Aorta (tissue), 5 donors: ENCODE measurements at regions not wholly inside any gene's neighbourhood (a gene's known extent, or its start where the extent isn't known, plus 50 kb on each side); places are given as distances from the start of the nearest gene placed in this dataset.

Source experiments
- ATAC-seq: fragments of 200-7000 bp; cut with Tn5 transposase; one replicate; pipeline ENCODE4 v1.9.1; 2022; ENCODE audit warnings: moderate library complexity; ENCODE audit not compliant: low FRiP score
- DNase-seq, 2 donors: peaks; one replicate each; pipeline ENCODE4 v3.0.0-alpha.2; 2020
- H3K27ac ChIP-seq, 2 donors: one replicate each; pipeline ENCODE4 v1.5.1; 2013; ENCODE audit warnings: low read length in 2 of 2, mild to moderate bottlenecking in 2 of 2, moderate library complexity in 2 of 2, control low read depth in 1 of 2, inconsistent platforms in 1 of 2, low read depth in 1 of 2
- H3K27me3 ChIP-seq, 2 donors: one replicate each; pipeline ENCODE4 v1.6.1; 2013; ENCODE audit warnings: control low read depth in 1 of 2, low read length in 1 of 2, mild to moderate bottlenecking in 1 of 2, moderate library complexity in 1 of 2; ENCODE audit not compliant: insufficient read depth in 2 of 2, control insufficient read depth in 1 of 2
- H3K36me3 ChIP-seq, 2 donors: one replicate each; pipeline ENCODE4 v1.6.1; 2013; ENCODE audit warnings: control low read depth in 1 of 2, low read length in 1 of 2, mild to moderate bottlenecking in 1 of 2; ENCODE audit not compliant: insufficient read depth in 2 of 2, control insufficient read depth in 1 of 2
- H3K4me1 ChIP-seq, 2 donors: one replicate each; pipeline ENCODE4 v1.6.1; 2013; ENCODE audit warnings: low read length in 2 of 2, control low read depth in 1 of 2, mild to moderate bottlenecking in 1 of 2, moderate library complexity in 1 of 2; ENCODE audit not compliant: insufficient read depth in 2 of 2, control insufficient read depth in 1 of 2
- H3K4me3 ChIP-seq, 2 donors: one replicate each; pipeline ENCODE4 v1.5.1; 2013; ENCODE audit warnings: low read length in 2 of 2, control low read depth in 1 of 2, mild to moderate bottlenecking in 1 of 2
- H3K9me3 ChIP-seq: one replicate; pipeline ENCODE4 v1.6.1; 2013; ENCODE audit warnings: mild to moderate bottlenecking, low read length; ENCODE audit not compliant: control insufficient read depth
- WGBS, 2 donors: extraction: QIAGEN DNeasy Blood & Tissue Kit; methylation state at CpG; one replicate each; pipeline ENCODE4 v1.1.7; 2013; 5-methylcytosine and 5-hydroxymethylcytosine counted together
- intact Hi-C, 2 donors: fragments of 100-400 bp; cut with DNase I; formaldehyde crosslinking; loops; one replicate each; pipeline versions ENCODE4 v1.14.2 to v1.15.0; 2022
- donor health status: healthy with polysubstance abuse.
- donor health status: Bipolar disorder and iron deficiency.
- donor health status: DM: no; HTN: no; CAD: no.
- donor health status: DM: no; HTN: no; CAD: no.
- donor health status: DM: yes; HTN: yes; CAD: no.

- Histone ChIP-seq H3K36me3 (no peaks in the 10 kb centered on the region), H3K27me3 (no peaks in the 10 kb centered on the region), H3K4me1 (peaks cover 0 to 4% of the 10 kb centered on the region in 2 donors), H3K27ac (no peak overlapping the region), H3K4me3 (no peak overlapping the region), H3K9me3 (no peaks in the 10 kb centered on the region)
- WGBS, 2 donors = 24 to 39% methylated on average over 5 of the region's 5 CpGs
- DNase-seq (no peak), ATAC-seq (no peak)
- intact Hi-C loops = no loop called here
These were observed 436.9 kb upstream of the SPRED2 start for GRCh38 chr2:65869296-65869695.

DNA sequence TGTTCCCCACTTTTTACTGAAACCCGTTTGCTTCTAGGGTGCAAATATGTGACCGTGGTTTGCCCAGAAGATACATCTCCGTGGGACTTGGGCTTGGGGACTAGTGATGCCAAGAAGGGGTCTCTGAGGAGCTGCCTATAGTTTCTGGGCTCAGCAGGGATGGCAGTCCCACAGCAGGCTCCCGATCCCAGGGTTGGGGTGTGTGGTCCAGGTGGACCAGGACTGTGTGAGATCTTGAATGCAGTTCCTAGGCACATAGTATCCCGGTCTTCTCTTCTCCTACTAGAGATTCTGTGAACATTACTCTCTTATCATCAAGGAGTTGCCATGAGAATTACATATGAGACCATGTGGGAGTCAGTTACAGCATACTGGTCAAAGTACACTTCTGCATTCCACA lies 435.8 kb upstream of the SPRED2 start:
- WGBS, 2 donors = 95% methylated on average over 5 of the region's 5 CpGs
- H3K27me3 ChIP-seq = no peaks in the 10 kb centered on the region
- intact Hi-C loops = no loop called here
- no peaks in the 10 kb centered on the region for H3K36me3 ChIP-seq
- H3K4me3 ChIP-seq = no peak overlapping the region
- ATAC-seq = no peak
- H3K27ac ChIP-seq = no peak overlapping the region
- no peak for DNase-seq
- H3K4me1 ChIP-seq = peaks cover 0 to 4% of the 10 kb centered on the region in 2 donors
- no peaks in the 10 kb centered on the region for H3K9me3 ChIP-seq

DNA sequence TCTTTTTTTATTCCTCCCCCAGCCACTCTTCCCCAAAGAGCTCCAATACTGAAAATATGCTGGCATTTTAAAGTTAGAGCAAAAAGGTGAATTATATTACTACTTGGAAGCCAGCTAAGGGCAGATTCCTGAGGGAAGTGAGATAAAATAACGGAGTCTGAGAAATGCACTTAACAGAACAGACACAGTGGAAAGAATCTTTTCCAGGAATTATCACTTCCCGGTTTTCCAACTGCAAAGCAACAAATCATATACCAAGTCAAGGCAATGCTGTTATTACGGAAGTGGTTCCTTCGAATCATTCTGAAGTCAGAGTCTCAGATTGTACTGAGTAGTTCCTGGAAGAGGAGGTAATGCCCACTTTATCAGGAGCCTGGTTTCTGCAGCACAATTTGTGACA lies 435.0 kb upstream of the SPRED2 start:
- H3K4me1 ChIP-seq = peaks cover 0 to 4% of the 10 kb centered on the region in 2 donors
- no peaks in the 10 kb centered on the region for H3K36me3 ChIP-seq
- no peak overlapping the region for H3K27ac ChIP-seq
- H3K27me3 ChIP-seq = no peaks in the 10 kb centered on the region
- no peaks in the 10 kb centered on the region for H3K9me3 ChIP-seq
- no peak for ATAC-seq
- DNase-seq = no peak
- 20 to 37% methylated on average over 4 of the region's 4 CpGs for WGBS, 2 donors
- intact Hi-C loops = no loop called here
- no peak overlapping the region for H3K4me3 ChIP-seq

DNA sequence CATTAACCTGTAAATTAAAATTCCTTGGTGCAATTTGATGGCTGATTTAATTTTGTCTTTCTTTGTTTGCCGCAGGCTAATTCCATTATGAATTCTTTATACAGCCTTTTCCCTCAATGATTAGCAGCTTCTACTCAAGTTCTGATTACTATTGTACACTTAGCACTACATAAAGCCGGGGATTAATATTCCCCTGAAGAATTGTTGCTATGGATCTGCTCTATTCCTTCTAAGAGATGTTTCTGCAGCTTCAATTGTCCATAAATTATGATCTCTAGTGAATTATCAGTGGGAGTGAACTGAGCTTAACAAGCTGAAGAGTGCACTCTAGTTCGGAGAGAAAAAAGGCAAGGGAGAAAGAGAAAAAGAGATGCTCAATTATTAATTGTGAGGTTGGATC lies 433.7 kb upstream of the SPRED2 start:
- 94 to 96% methylated on average over 3 of the region's 3 CpGs for WGBS, 2 donors
- H3K27ac ChIP-seq = no peak overlapping the region
- H3K4me3 ChIP-seq = no peak overlapping the region
- H3K9me3 ChIP-seq = no peaks in the 10 kb centered on the region
- ATAC-seq (no peak), DNase-seq (no peak)
- H3K27me3 ChIP-seq = peaks cover 0 to 1% of the 10 kb centered on the region in 2 donors
- peaks cover 0 to 4% of the 10 kb centered on the region in 2 donors for H3K4me1 ChIP-seq
- intact Hi-C loops = no loop called here
- H3K36me3 ChIP-seq = no peaks in the 10 kb centered on the region

DNA sequence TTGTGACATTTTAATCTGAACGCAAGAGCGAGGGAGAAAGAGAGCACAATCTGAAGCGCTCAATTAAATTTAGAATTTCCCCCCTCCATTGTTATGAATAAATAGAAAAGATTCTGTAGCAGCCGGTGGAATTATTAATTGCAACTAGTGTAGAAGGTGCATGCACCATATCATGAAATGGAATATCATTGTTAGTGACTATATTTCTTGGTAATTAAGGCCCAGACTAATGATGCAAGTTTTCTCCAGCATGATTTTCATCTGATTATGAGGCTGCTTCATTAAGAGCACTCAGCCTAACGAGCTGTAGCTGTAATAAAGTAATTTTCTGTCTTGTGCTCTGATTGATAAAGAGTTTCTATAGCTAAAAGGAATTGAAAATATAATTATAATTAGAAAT lies 432.2 kb upstream of the SPRED2 start:
- Histone ChIP-seq H3K4me1 (peaks cover 0 to 4% of the 10 kb centered on the region in 2 donors), H3K9me3 (no peaks in the 10 kb centered on the region), H3K36me3 (no peaks in the 10 kb centered on the region), H3K27me3 (peaks cover 0 to 1% of the 10 kb centered on the region in 2 donors), H3K27ac (no peak overlapping the region), H3K4me3 (no peak overlapping the region)
- WGBS, 2 donors = 95 to 97% methylated on average over 5 of the region's 5 CpGs
- DNase-seq (no peak), ATAC-seq (no peak)
- intact Hi-C loops = no loop called here

GRCh38 chr2:65863713-65864112 lies 431.3 kb upstream of the SPRED2 start:
- intact Hi-C loops = no loop called here
- H3K36me3 ChIP-seq = no peaks in the 10 kb centered on the region
- no peaks in the 10 kb centered on the region for H3K4me1 ChIP-seq
- no peaks in the 10 kb centered on the region for H3K9me3 ChIP-seq
- no peak for ATAC-seq
- DNase-seq = no peak
- no peak overlapping the region for H3K27ac ChIP-seq
- peaks cover 0 to 1% of the 10 kb centered on the region in 2 donors for H3K27me3 ChIP-seq
- H3K4me3 ChIP-seq = no peak overlapping the region

GRCh38 chr2:65856928-65857327 lies 424.5 kb upstream of the SPRED2 start:
- ATAC-seq (no peak), DNase-seq (no peak)
- Histone ChIP-seq H3K4me1 (no peaks in the 10 kb centered on the region), H3K36me3 (no peaks in the 10 kb centered on the region), H3K4me3 (no peak overlapping the region), H3K27ac (no peak overlapping the region), H3K27me3 (peaks cover 0 to 1% of the 10 kb centered on the region in 2 donors), H3K9me3 (peaks cover 2% of the 10 kb centered on the region)
- 95 to 96% methylated on average over 3 of the region's 3 CpGs for WGBS, 2 donors
- intact Hi-C loops = no loop called here

DNA sequence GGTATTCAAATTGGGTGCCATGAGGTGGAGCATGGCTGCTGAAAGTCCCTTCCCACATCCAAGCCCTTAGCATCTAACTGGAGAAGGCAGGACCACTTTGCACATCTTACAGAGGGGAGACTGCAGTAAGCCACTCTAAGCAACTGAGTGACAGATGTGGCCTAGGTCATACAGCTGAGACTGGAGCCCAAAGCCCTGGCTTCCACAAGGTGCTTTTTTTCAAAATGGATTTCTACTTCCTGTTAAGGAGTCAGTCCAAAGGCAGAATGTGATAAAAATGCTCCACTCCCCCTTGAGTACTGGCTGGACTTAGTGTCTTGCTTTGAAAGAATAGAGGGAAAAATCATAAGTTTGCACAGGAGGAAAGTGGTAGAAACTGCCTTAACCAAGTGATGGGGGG lies 424.0 kb upstream of the SPRED2 start:
- no peaks in the 10 kb centered on the region for H3K36me3 ChIP-seq
- ATAC-seq (no peak), DNase-seq (no peak)
- peaks cover 2% of the 10 kb centered on the region for H3K9me3 ChIP-seq
- H3K27ac ChIP-seq = no peak overlapping the region
- H3K27me3 ChIP-seq = no peaks in the 10 kb centered on the region
- intact Hi-C loops = no loop called here
- H3K4me1 ChIP-seq = no peaks in the 10 kb centered on the region
- H3K4me3 ChIP-seq = no peak overlapping the region

- Histone ChIP-seq H3K9me3 (peaks cover 2% of the 10 kb centered on the region), H3K27ac (no peak overlapping the region), H3K36me3 (no peaks in the 10 kb centered on the region), H3K27me3 (no peaks in the 10 kb centered on the region), H3K4me1 (peaks cover 5 to 6% of the 10 kb centered on the region in 2 donors), H3K4me3 (no peak overlapping the region)
- intact Hi-C loops = no loop called here
- DNase-seq = no peak
- ATAC-seq = no peak
These were observed 418.3 kb upstream of the SPRED2 start for GRCh38 chr2:65850695-65851094.
